Endothelial cell of umbilical vein (primary cell): ENCODE measurements at regions not wholly inside any gene's neighbourhood (a gene's known extent, or its start where the extent isn't known, plus 50 kb on each side); places are given as distances from the start of the nearest gene placed in this dataset.

Experiments used
- BruUV-seq: library from RNA; stranded (reverse); fragments of 400-500 nt; replicated peaks from 2 replicates; lab custom pipeline; 2021; lab: Mats Ljungman, UMichigan
- CTCF ChIA-PET: fragments of 300-600, 350-600 bp; sonication (Branson Sonifier 250); formaldehyde crosslinking; loops from one replicate; lab custom pipeline; 2021; ENCODE audit warnings: antibody characterized with exemption, inconsistent platforms; lab: Charles Lee
- POLR2A ChIA-PET: fragments of 300-600, 350-600 bp; sonication (Branson Sonifier 250); formaldehyde crosslinking; loops from one replicate; lab custom pipeline; 2021; ENCODE audit warnings: antibody characterized with exemption, inconsistent platforms; lab: Charles Lee
- DNase-seq: peaks from one replicate; pipeline ENCODE4 v3.0.0-alpha.2; 2011; ENCODE audit warnings: low read depth, low spot score
- FAIRE-seq: peaks from 2 replicates; lab custom pipeline; 2011; peaks lifted over from hg19 to GRCh38; lab: Jason Lieb, UNC
- H2AFZ ChIP-seq: 2 replicates; pipeline ENCODE4 v1.6.0; 2012; ENCODE audit warnings: low read depth, low read length, control low read depth, inconsistent platforms
- H3K27ac ChIP-seq: 2 replicates; pipeline ENCODE4 v1.5.1; 2011; ENCODE audit warnings: low read depth, mild to moderate bottlenecking, control low read depth, low read length, moderate library complexity; ENCODE audit not compliant: insufficient read depth
- H3K27me3 ChIP-seq, 2 experiments: 2 replicates each; pipeline versions ENCODE4 v1.6.0 to v1.6.1; 2011; ENCODE audit warnings: low read length in 2 of 2, mixed read lengths in 1 of 2; ENCODE audit not compliant: control insufficient read depth in 2 of 2, insufficient read depth in 2 of 2
- H3K36me3 ChIP-seq, 2 experiments: 2 replicates in 1 of 2; 3 replicates in 1 of 2; pipeline ENCODE4 v1.5.1; 2011; ENCODE audit warnings: low read length in 2 of 2, mild to moderate bottlenecking in 1 of 2, moderate library complexity in 1 of 2; ENCODE audit not compliant: control insufficient read depth in 2 of 2, insufficient read depth in 2 of 2; ENCODE audit errors: extremely low read depth in 1 of 2
- H3K4me1 ChIP-seq: 3 replicates; pipeline ENCODE4 v1.5.1; 2011; ENCODE audit warnings: mild to moderate bottlenecking, low read length; ENCODE audit not compliant: control insufficient read depth, insufficient read depth; ENCODE audit errors: extremely low read depth
- H3K4me2 ChIP-seq: 2 replicates; pipeline ENCODE4 v1.6.1; 2011; ENCODE audit warnings: low read length, control low read depth, mixed read lengths; ENCODE audit not compliant: insufficient read depth
- H3K4me3 ChIP-seq, 3 experiments: fragments of 200-600 bp in 1 of 3; sonication (generic), shearing (Covaris generic) in 1 of 3; replicated peaks in 1 of 3; 2 replicates each; pipeline ENCODE4 v1.5.1; 2011 to 2016; ENCODE audit warnings: control low read depth in 3 of 3, low read length in 3 of 3, mild to moderate bottlenecking in 2 of 3, inconsistent platforms in 1 of 3, low read depth in 1 of 3, moderate library complexity in 1 of 3; ENCODE audit not compliant: insufficient read depth in 1 of 3
- H3K79me2 ChIP-seq: 2 replicates; pipeline ENCODE4 v1.6.0; 2012; ENCODE audit warnings: low read length, inconsistent platforms; ENCODE audit not compliant: control insufficient read depth, insufficient read depth
- H3K9ac ChIP-seq: replicated peaks from 2 replicates; pipeline ENCODE3; 2011; ENCODE audit warnings: low read length, control low read depth; ENCODE audit not compliant: insufficient read depth; ENCODE audit errors: extremely low read depth
- H3K9me1 ChIP-seq: replicated peaks from 3 replicates; pipeline ENCODE4 v1.6.0; 2011; ENCODE audit warnings: mild to moderate bottlenecking, low read length; ENCODE audit not compliant: control insufficient read depth, insufficient read depth; ENCODE audit errors: extremely low read depth
- H3K9me3 ChIP-seq: replicated peaks from 2 replicates; pipeline ENCODE4 v1.5.1; 2012; ENCODE audit warnings: low read length, inconsistent platforms; ENCODE audit not compliant: control insufficient read depth, insufficient read depth
- H4K20me1 ChIP-seq: replicated peaks from 2 replicates; pipeline ENCODE3; 2011; ENCODE audit warnings: mild to moderate bottlenecking, low read length; ENCODE audit not compliant: control insufficient read depth, insufficient read depth; ENCODE audit errors: extremely low read depth
- EZH2 ChIP-seq: IDR thresholded peaks from 2 replicates; pipeline ENCODE4 v1.6.1; 2012; ENCODE audit warnings: borderline replicate concordance, low read depth, mild to moderate bottlenecking, moderate library complexity, low read length, inconsistent platforms; ENCODE audit not compliant: severe bottlenecking
- FOS ChIP-seq: IDR thresholded peaks from 2 replicates; pipeline ENCODE4 v1.6.1; 2011; ENCODE audit warnings: mild to moderate bottlenecking, low read length, moderate library complexity, borderline replicate concordance; ENCODE audit not compliant: insufficient read depth
- GATA2 ChIP-seq: IDR thresholded peaks from 2 replicates; pipeline ENCODE4 v1.7.0; 2011; ENCODE audit warnings: low read depth, mild to moderate bottlenecking, moderate library complexity, mixed read lengths, low read length; ENCODE audit not compliant: insufficient read length, insufficient read depth
- JUN ChIP-seq: IDR thresholded peaks from 2 replicates; pipeline ENCODE4 v1.6.1; 2011; ENCODE audit warnings: borderline replicate concordance, low read depth; ENCODE audit not compliant: insufficient read length, insufficient read depth
- MYC ChIP-seq: IDR thresholded peaks from one replicate; pipeline ENCODE4 v1.6.1; 2011; ENCODE audit warnings: mild to moderate bottlenecking, low read depth, low read length
- POLR2A ChIP-seq: IDR thresholded peaks from 2 replicates; pipeline ENCODE4 v1.6.1; 2012; ENCODE audit warnings: low read depth, mild to moderate bottlenecking, control low read depth, low read length
- POLR2AphosphoS5 ChIP-seq: IDR thresholded peaks from 2 replicates; pipeline ENCODE4 v1.6.1; 2012; ENCODE audit warnings: low read depth, mild to moderate bottlenecking, control low read depth, low read length, moderate library complexity; ENCODE audit not compliant: insufficient read depth
- dilution Hi-C: fragments of 300-500 bp; cut with MboI; formaldehyde crosslinking; loops from one replicate; pipeline ENCODE4 v1.15.0; 2019; ENCODE audit warnings: low sequenced_read_pairs; ENCODE audit not compliant: extremely low pct_ligation_motif_present
- intact Hi-C: fragments of 100-400 bp; cut with micrococcal nuclease; formaldehyde crosslinking; loops from one replicate; pipeline ENCODE4 v1.10.0; 2022
- TF ChIP-seq, protein P1 (sequence below), 2 donors: IDR thresholded peaks; 1 replicate in 1 of 2; 2 replicates in 1 of 2; pipeline ENCODE4 v1.5.1; 2011; ENCODE audit warnings: low read length in 2 of 2, mild to moderate bottlenecking in 2 of 2, moderate library complexity in 2 of 2, control low read depth in 1 of 2, inconsistent platforms in 1 of 2, low read depth in 1 of 2; ENCODE audit not compliant: insufficient read depth in 1 of 2; ENCODE audit errors: extremely low read depth in 1 of 2
- TF ChIP-seq, protein P2 (sequence below): IDR thresholded peaks from 2 replicates; pipeline ENCODE4 v1.6.1; 2011; ENCODE audit not compliant: insufficient read depth, insufficient read length

DNA sequence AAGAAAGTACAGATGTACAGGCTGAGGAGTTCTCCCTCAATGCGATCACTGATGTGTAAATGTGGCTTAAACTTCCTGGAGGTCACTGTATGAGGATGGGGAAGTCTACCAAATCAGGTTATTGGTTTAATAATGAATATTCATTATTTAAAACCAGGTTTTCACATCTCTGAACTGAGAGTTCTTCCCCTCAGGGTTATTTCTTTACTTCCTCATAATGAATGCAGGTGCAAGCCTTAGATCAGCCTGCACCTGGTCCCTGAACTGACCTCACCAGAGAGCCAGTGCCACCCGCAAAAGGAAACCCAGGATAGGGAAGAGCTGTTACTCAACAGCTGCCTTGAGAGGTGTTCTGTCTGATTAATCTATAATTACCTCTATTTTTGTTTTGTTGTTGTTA is 369.0 kb downstream of the EPHA4 start:
- ChIA-PET POLR2A (no interaction called here), CTCF (no interaction called here)
- Histone ChIP-seq H3K79me2 (no peaks in the 10 kb centered on the region), H3K9me3 (no peaks in the 10 kb centered on the region), H3K9me1 (no peaks in the 10 kb centered on the region), H3K27me3 (no peaks in the 10 kb centered on the region), H2AFZ (no peak overlapping the region), H3K27ac (no peak overlapping the region), H3K4me3 (no peak overlapping the region), H3K9ac (no peak overlapping the region), H3K4me2 (no peak overlapping the region), H4K20me1 (no peaks in the 10 kb centered on the region), H3K4me1 (no peaks in the 10 kb centered on the region), H3K36me3 (no peaks in the 10 kb centered on the region)
- DNase-seq (no peak), FAIRE-seq (no peak)
- no TSS peak for BruUV-seq
- intact Hi-C loops, result no loop called here
- dilution Hi-C loops, result no loop called here
- TF ChIP-seq JUN (no peak), POLR2A (no peak), MYC (no peak)

DNA sequence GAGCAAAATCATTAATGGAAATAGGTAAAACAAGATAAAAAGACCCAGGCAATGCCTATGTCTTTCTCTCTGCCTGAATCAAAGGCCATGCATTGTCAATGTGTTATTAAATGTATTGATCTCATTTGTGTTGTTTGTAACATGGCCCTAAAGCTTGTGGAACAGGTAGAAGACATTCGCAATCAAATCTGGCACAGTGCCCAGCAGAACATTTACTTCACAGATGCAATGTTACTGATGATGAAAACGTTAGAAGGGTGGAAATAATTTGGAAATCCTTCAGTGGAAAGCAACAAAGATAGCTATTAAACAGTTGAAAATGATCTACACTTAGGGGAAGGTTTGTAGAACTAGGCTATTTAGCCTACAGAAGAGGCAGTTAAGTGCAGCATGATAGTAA is 368.2 kb downstream of the EPHA4 start:
- Histone ChIP-seq H3K27ac (no peak overlapping the region), H3K79me2 (no peaks in the 10 kb centered on the region), H3K4me2 (no peak overlapping the region), H3K9ac (no peak overlapping the region), H3K9me3 (no peaks in the 10 kb centered on the region), H3K9me1 (no peaks in the 10 kb centered on the region), H3K36me3 (no peaks in the 10 kb centered on the region), H3K4me1 (no peaks in the 10 kb centered on the region), H3K4me3 (no peak overlapping the region), H4K20me1 (no peaks in the 10 kb centered on the region), H2AFZ (no peak overlapping the region), H3K27me3 (no peaks in the 10 kb centered on the region)
- POLR2A ChIA-PET, result no interaction called here
- dilution Hi-C loops, result no loop called here
- no TSS peak for BruUV-seq
- TF ChIP-seq GATA2 (no peak), EZH2 (no peak), JUN (no peak), MYC (no peak), FOS (no peak), POLR2AphosphoS5 (no peak), POLR2A (no peak)
- TF ChIP-seq, protein P1, sequence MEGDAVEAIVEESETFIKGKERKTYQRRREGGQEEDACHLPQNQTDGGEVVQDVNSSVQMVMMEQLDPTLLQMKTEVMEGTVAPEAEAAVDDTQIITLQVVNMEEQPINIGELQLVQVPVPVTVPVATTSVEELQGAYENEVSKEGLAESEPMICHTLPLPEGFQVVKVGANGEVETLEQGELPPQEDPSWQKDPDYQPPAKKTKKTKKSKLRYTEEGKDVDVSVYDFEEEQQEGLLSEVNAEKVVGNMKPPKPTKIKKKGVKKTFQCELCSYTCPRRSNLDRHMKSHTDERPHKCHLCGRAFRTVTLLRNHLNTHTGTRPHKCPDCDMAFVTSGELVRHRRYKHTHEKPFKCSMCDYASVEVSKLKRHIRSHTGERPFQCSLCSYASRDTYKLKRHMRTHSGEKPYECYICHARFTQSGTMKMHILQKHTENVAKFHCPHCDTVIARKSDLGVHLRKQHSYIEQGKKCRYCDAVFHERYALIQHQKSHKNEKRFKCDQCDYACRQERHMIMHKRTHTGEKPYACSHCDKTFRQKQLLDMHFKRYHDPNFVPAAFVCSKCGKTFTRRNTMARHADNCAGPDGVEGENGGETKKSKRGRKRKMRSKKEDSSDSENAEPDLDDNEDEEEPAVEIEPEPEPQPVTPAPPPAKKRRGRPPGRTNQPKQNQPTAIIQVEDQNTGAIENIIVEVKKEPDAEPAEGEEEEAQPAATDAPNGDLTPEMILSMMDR (IDR thresholded peaks at IDR 0.05; ENCODE audit: extremely low read depth in 1 of 2, insufficient read depth in 1 of 2, low read depth in 1 of 2, low read length in 2 of 2), result no peak
- TF ChIP-seq, protein P2, sequence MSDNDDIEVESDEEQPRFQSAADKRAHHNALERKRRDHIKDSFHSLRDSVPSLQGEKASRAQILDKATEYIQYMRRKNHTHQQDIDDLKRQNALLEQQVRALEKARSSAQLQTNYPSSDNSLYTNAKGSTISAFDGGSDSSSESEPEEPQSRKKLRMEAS, result no peak
- FAIRE-seq (no peak), DNase-seq (no peak)
- CTCF ChIA-PET, result no interaction called here
- intact Hi-C loops, result no loop called here
